ENCODE measurements at regions not wholly inside any gene's neighbourhood (a gene's known extent, or its start where the extent isn't known, plus 50 kb on each side); places are given as distances from the start of the nearest gene placed in this dataset.

DNA sequence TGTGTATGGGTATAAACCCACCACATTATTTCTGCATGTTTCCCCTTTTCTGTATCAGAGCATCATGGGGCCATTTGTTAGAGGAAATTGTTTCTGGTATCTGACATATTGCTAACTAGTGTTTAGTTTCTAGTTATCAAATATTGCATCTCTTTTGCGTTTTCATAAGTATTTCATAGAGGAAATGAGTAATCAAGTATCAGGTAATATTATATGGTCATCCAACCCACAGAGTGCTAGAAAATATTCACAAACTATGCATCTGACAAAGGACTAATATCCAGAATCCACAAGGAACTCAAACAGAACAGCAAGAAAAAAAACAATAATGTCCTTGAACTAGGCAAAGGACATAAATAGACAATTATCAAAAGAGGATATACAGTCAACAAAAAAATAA, 258.9 kb upstream of the LRIG3 start (continued):
- TF ChIP-seq BACH1 (IDR thresholded peaks at IDR 0.05; ENCODE audit: borderline replicate concordance) (no peak), ATF7 (IDR thresholded peaks at IDR 0.05; ENCODE audit: low read depth) (no peak), NFIC (IDR thresholded peaks at IDR 0.05; ENCODE audit: low read depth, low read length) (no peak), ZNF207 (IDR thresholded peaks at IDR 0.05; ENCODE audit: borderline replicate concordance) (no peak), ELK1 (IDR thresholded peaks at IDR 0.05; ENCODE audit: low read depth, low read length) (no peak), CHD4 (IDR thresholded peaks at IDR 0.05) (no peak), NFYB (IDR thresholded peaks at IDR 0.05; ENCODE audit: insufficient read depth, low read depth, low read length) (no peak), HDAC2 (IDR thresholded peaks at IDR 0.05) (no peak), SREBF2 (IDR thresholded peaks at IDR 0.05; ENCODE audit: low read length) (no peak), ZNF24 (IDR thresholded peaks at IDR 0.05) (no peak), IRF5 (IDR thresholded peaks at IDR 0.05; ENCODE audit: borderline replicate concordance) (no peak)
- TF ChIP-seq, protein P1, sequence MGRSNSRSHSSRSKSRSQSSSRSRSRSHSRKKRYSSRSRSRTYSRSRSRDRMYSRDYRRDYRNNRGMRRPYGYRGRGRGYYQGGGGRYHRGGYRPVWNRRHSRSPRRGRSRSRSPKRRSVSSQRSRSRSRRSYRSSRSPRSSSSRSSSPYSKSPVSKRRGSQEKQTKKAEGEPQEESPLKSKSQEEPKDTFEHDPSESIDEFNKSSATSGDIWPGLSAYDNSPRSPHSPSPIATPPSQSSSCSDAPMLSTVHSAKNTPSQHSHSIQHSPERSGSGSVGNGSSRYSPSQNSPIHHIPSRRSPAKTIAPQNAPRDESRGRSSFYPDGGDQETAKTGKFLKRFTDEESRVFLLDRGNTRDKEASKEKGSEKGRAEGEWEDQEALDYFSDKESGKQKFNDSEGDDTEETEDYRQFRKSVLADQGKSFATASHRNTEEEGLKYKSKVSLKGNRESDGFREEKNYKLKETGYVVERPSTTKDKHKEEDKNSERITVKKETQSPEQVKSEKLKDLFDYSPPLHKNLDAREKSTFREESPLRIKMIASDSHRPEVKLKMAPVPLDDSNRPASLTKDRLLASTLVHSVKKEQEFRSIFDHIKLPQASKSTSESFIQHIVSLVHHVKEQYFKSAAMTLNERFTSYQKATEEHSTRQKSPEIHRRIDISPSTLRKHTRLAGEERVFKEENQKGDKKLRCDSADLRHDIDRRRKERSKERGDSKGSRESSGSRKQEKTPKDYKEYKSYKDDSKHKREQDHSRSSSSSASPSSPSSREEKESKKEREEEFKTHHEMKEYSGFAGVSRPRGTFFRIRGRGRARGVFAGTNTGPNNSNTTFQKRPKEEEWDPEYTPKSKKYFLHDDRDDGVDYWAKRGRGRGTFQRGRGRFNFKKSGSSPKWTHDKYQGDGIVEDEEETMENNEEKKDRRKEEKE (IDR thresholded peaks at IDR 0.05) = no peak
- TF ChIP-seq, protein P2, sequence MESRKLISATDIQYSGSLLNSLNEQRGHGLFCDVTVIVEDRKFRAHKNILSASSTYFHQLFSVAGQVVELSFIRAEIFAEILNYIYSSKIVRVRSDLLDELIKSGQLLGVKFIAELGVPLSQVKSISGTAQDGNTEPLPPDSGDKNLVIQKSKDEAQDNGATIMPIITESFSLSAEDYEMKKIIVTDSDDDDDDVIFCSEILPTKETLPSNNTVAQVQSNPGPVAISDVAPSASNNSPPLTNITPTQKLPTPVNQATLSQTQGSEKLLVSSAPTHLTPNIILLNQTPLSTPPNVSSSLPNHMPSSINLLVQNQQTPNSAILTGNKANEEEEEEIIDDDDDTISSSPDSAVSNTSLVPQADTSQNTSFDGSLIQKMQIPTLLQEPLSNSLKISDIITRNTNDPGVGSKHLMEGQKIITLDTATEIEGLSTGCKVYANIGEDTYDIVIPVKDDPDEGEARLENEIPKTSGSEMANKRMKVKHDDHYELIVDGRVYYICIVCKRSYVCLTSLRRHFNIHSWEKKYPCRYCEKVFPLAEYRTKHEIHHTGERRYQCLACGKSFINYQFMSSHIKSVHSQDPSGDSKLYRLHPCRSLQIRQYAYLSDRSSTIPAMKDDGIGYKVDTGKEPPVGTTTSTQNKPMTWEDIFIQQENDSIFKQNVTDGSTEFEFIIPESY (IDR thresholded peaks at IDR 0.05) = no peak

All from GM12878 (cell line).